Liver (tissue), 8 donors: ENCODE measurements at regions not wholly inside any gene's neighbourhood (a gene's known extent, or its start where the extent isn't known, plus 50 kb on each side); places are given as distances from the start of the nearest gene placed in this dataset.

Experiments
- DNase-seq: peaks from one replicate; pipeline ENCODE4 v3.0.0-alpha.2; 2017; ENCODE audit warnings: low spot score
- H3K27ac ChIP-seq, 2 donors: one replicate each; pipeline ENCODE4 v1.7.0; 2013; ENCODE audit warnings: inconsistent platforms in 2 of 2, low read length in 2 of 2, control low read depth in 1 of 2, low read depth in 1 of 2, mild to moderate bottlenecking in 1 of 2
- H3K27me3 ChIP-seq, 4 donors: one replicate each; pipeline versions ENCODE4 v1.6.1 to v1.7.0; 2013; ENCODE audit warnings: low read length in 3 of 4, inconsistent platforms in 1 of 4, mild to moderate bottlenecking in 1 of 4, moderate library complexity in 1 of 4; ENCODE audit not compliant: control insufficient read depth in 4 of 4, insufficient read depth in 4 of 4
- H3K36me3 ChIP-seq, 4 donors: one replicate each; pipeline versions ENCODE4 v1.6.1 to v1.7.0; 2013; ENCODE audit warnings: low read length in 3 of 4, mild to moderate bottlenecking in 3 of 4, low read depth in 1 of 4, moderate library complexity in 1 of 4; ENCODE audit not compliant: control insufficient read depth in 4 of 4, insufficient read depth in 3 of 4
- H3K4me1 ChIP-seq, 4 donors: one replicate each; pipeline versions ENCODE4 v1.6.1 to v1.7.0; 2013; ENCODE audit warnings: low read length in 3 of 4, mild to moderate bottlenecking in 3 of 4, moderate library complexity in 1 of 4; ENCODE audit not compliant: control insufficient read depth in 4 of 4, insufficient read depth in 4 of 4
- H3K4me3 ChIP-seq, 3 donors: one replicate each; pipeline versions ENCODE4 v1.6.1 to v1.7.0; 2013; ENCODE audit warnings: low read length in 3 of 3, control low read depth in 1 of 3, low read depth in 1 of 3, mild to moderate bottlenecking in 1 of 3
- H3K9ac ChIP-seq, 2 donors: one replicate each; pipeline ENCODE4 v1.7.0; 2013; ENCODE audit warnings: low read length in 2 of 2, mild to moderate bottlenecking in 2 of 2, moderate library complexity in 2 of 2, control low read depth in 1 of 2, low read depth in 1 of 2
- H3K9me3 ChIP-seq, 4 donors: one replicate each; pipeline versions ENCODE4 v1.6.1 to v1.7.0; 2013; ENCODE audit warnings: low read length in 3 of 4; ENCODE audit not compliant: control insufficient read depth in 4 of 4
- EGR1 ChIP-seq, 2 donors: IDR thresholded peaks; 2 replicates each; pipeline ENCODE4 v1.6.1; 2016 to 2018; ENCODE audit warnings: antibody characterized with exemption in 2 of 2, low read depth in 2 of 2
- FOXA1 ChIP-seq: IDR thresholded peaks from 2 replicates; pipeline ENCODE4 v1.6.1; 2016; ENCODE audit warnings: antibody characterized with exemption
- GABPA ChIP-seq, 2 donors: IDR thresholded peaks in 1 of 2; conservative IDR thresholded peaks in 1 of 2; 2 replicates each; pipeline ENCODE4 v1.6.1; 2016; ENCODE audit warnings: antibody characterized with exemption in 2 of 2, mild to moderate bottlenecking in 1 of 2, moderate library complexity in 1 of 2
- HNF4A ChIP-seq, 2 donors: conservative IDR thresholded peaks; 2 replicates each; pipeline ENCODE4 v1.6.1; 2016; ENCODE audit warnings: antibody characterized with exemption in 2 of 2, mild to moderate bottlenecking in 2 of 2
- JUND ChIP-seq, 2 donors: IDR thresholded peaks; 2 replicates each; pipeline ENCODE4 v1.6.1; 2016; ENCODE audit warnings: antibody characterized with exemption in 2 of 2
- MAX ChIP-seq: IDR thresholded peaks from 2 replicates; pipeline ENCODE4 v1.6.1; 2016; ENCODE audit warnings: antibody characterized with exemption
- NR2F2 ChIP-seq: IDR thresholded peaks from 2 replicates; pipeline ENCODE4 v1.6.1; 2016; ENCODE audit warnings: antibody characterized with exemption
- RAD21 ChIP-seq, 2 donors: IDR thresholded peaks; 2 replicates each; pipeline ENCODE4 v1.6.1; 2016; ENCODE audit warnings: antibody characterized with exemption in 2 of 2, mild to moderate bottlenecking in 2 of 2
- RXRA ChIP-seq, 2 donors: IDR thresholded peaks; 2 replicates each; pipeline ENCODE4 v1.6.1; 2017 to 2018; ENCODE audit warnings: antibody characterized with exemption in 2 of 2, mild to moderate bottlenecking in 1 of 2
- SP1 ChIP-seq: IDR thresholded peaks from 2 replicates; pipeline ENCODE4 v1.6.1; 2018; ENCODE audit warnings: antibody characterized with exemption, mild to moderate bottlenecking
- TAF1 ChIP-seq: conservative IDR thresholded peaks from 2 replicates; pipeline ENCODE4 v1.6.1; 2016; ENCODE audit warnings: antibody characterized with exemption, mild to moderate bottlenecking
- YY1 ChIP-seq: IDR thresholded peaks from 2 replicates; pipeline ENCODE4 v1.6.1; 2016; ENCODE audit warnings: antibody characterized with exemption, mild to moderate bottlenecking
- WGBS: extraction: QIAGEN DNeasy Blood & Tissue Kit; methylation state at CpG from one replicate; pipeline ENCODE4 v1.1.7; 2013; 5-methylcytosine and 5-hydroxymethylcytosine counted together
- TF ChIP-seq, protein P1 (sequence below): IDR thresholded peaks from 2 replicates; pipeline ENCODE4 v1.6.1; 2016; ENCODE audit warnings: antibody characterized with exemption
- TF ChIP-seq, protein P2 (sequence below): IDR thresholded peaks from 2 replicates; pipeline ENCODE4 v1.6.1; 2016; ENCODE audit warnings: antibody characterized with exemption
- TF ChIP-seq, protein P3 (sequence below): IDR thresholded peaks from 2 replicates; pipeline ENCODE4 v1.6.1; 2016; ENCODE audit warnings: antibody characterized with exemption, mild to moderate bottlenecking
- TF ChIP-seq, protein P4 (sequence below): fragments of 150-350 bp; IDR thresholded peaks from 2 replicates; pipeline ENCODE4 v1.5.1; 2017; ENCODE audit warnings: improper control_type of control experiment, low read depth, low read length; ENCODE audit not compliant: missing input control
- donor health status: healthy.
- donor health status: healthy.
- donor health status: healthy.
- donor health status: healthy.
- donor health status: healthy.

GRCh38 chr7:51587604-51588003 is 271.0 kb upstream of the COBL start:
- no peak overlapping the region for H3K9ac ChIP-seq
- H3K27me3 ChIP-seq, result no peaks in the 10 kb centered on the region
- no peak for DNase-seq
- no peak for TF ChIP-seq SP1
- no peak for TF ChIP-seq RXRA (IDR thresholded peaks at IDR 0.05)
- TF ChIP-seq HNF4A (conservative IDR thresholded peaks at IDR 0.05), result no peak
- TF ChIP-seq RAD21 (IDR thresholded peaks at IDR 0.05), result no peak
- TF ChIP-seq EGR1 (IDR thresholded peaks at IDR 0.05; ENCODE audit: low read depth in 2 of 2), result no peak
- no peaks in the 10 kb centered on the region for H3K4me1 ChIP-seq
- H3K36me3 ChIP-seq, result no peaks in the 10 kb centered on the region
- no peak overlapping the region for H3K4me3 ChIP-seq
- H3K27ac ChIP-seq, result no peak overlapping the region
- no peaks in the 10 kb centered on the region for H3K9me3 ChIP-seq
- WGBS, result 54% methylated on average over 3 of the region's 3 CpGs

GRCh38 chr7:51577390-51577789 is 260.8 kb upstream of the COBL start:
- no peak overlapping the region for H3K9ac ChIP-seq
- no peaks in the 10 kb centered on the region for H3K27me3 ChIP-seq
- 75% methylated on average over 4 of the region's 4 CpGs for WGBS
- TF ChIP-seq MAX (no peak), GABPA (IDR thresholded peaks at IDR 0.05 in 1 of 2, conservative IDR thresholded peaks at IDR 0.05 in 1 of 2) (no peak), NR2F2 (no peak), SP1 (no peak), FOXA1 (no peak), YY1 (no peak), RXRA (IDR thresholded peaks at IDR 0.05) (no peak), HNF4A (conservative IDR thresholded peaks at IDR 0.05) (no peak), TAF1 (no peak), JUND (IDR thresholded peaks at IDR 0.05) (no peak)
- TF ChIP-seq, protein P1, sequence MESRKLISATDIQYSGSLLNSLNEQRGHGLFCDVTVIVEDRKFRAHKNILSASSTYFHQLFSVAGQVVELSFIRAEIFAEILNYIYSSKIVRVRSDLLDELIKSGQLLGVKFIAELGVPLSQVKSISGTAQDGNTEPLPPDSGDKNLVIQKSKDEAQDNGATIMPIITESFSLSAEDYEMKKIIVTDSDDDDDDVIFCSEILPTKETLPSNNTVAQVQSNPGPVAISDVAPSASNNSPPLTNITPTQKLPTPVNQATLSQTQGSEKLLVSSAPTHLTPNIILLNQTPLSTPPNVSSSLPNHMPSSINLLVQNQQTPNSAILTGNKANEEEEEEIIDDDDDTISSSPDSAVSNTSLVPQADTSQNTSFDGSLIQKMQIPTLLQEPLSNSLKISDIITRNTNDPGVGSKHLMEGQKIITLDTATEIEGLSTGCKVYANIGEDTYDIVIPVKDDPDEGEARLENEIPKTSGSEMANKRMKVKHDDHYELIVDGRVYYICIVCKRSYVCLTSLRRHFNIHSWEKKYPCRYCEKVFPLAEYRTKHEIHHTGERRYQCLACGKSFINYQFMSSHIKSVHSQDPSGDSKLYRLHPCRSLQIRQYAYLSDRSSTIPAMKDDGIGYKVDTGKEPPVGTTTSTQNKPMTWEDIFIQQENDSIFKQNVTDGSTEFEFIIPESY, result no peak
- TF ChIP-seq, protein P2, sequence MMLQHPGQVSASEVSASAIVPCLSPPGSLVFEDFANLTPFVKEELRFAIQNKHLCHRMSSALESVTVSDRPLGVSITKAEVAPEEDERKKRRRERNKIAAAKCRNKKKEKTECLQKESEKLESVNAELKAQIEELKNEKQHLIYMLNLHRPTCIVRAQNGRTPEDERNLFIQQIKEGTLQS, result no peak
- TF ChIP-seq, protein P3, sequence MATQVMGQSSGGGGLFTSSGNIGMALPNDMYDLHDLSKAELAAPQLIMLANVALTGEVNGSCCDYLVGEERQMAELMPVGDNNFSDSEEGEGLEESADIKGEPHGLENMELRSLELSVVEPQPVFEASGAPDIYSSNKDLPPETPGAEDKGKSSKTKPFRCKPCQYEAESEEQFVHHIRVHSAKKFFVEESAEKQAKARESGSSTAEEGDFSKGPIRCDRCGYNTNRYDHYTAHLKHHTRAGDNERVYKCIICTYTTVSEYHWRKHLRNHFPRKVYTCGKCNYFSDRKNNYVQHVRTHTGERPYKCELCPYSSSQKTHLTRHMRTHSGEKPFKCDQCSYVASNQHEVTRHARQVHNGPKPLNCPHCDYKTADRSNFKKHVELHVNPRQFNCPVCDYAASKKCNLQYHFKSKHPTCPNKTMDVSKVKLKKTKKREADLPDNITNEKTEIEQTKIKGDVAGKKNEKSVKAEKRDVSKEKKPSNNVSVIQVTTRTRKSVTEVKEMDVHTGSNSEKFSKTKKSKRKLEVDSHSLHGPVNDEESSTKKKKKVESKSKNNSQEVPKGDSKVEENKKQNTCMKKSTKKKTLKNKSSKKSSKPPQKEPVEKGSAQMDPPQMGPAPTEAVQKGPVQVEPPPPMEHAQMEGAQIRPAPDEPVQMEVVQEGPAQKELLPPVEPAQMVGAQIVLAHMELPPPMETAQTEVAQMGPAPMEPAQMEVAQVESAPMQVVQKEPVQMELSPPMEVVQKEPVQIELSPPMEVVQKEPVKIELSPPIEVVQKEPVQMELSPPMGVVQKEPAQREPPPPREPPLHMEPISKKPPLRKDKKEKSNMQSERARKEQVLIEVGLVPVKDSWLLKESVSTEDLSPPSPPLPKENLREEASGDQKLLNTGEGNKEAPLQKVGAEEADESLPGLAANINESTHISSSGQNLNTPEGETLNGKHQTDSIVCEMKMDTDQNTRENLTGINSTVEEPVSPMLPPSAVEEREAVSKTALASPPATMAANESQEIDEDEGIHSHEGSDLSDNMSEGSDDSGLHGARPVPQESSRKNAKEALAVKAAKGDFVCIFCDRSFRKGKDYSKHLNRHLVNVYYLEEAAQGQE, result no peak
- TF ChIP-seq, protein P4, sequence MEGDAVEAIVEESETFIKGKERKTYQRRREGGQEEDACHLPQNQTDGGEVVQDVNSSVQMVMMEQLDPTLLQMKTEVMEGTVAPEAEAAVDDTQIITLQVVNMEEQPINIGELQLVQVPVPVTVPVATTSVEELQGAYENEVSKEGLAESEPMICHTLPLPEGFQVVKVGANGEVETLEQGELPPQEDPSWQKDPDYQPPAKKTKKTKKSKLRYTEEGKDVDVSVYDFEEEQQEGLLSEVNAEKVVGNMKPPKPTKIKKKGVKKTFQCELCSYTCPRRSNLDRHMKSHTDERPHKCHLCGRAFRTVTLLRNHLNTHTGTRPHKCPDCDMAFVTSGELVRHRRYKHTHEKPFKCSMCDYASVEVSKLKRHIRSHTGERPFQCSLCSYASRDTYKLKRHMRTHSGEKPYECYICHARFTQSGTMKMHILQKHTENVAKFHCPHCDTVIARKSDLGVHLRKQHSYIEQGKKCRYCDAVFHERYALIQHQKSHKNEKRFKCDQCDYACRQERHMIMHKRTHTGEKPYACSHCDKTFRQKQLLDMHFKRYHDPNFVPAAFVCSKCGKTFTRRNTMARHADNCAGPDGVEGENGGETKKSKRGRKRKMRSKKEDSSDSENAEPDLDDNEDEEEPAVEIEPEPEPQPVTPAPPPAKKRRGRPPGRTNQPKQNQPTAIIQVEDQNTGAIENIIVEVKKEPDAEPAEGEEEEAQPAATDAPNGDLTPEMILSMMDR, result no peak
- no peaks in the 10 kb centered on the region for H3K36me3 ChIP-seq
- no peak overlapping the region for H3K27ac ChIP-seq
- H3K4me1 ChIP-seq, result no peaks in the 10 kb centered on the region
- no peak overlapping the region for H3K4me3 ChIP-seq
- no peaks in the 10 kb centered on the region for H3K9me3 ChIP-seq
- DNase-seq, result no peak
